Activated B cell treated with CpG ODN at 0.5 μM for 24 hours (primary cell): ENCODE measurements at regions not wholly inside any gene's neighbourhood (a gene's known extent, or its start where the extent isn't known, plus 50 kb on each side); places are given as distances from the start of the nearest gene placed in this dataset.

ENCODE experiments used
- ATAC-seq: fragments of 200-7000 bp; cut with Tn5 transposase; one replicate; pipeline ENCODE4 v1.10.0; 2021; ENCODE audit warnings: low read depth, mild to moderate bottlenecking, moderate library complexity
- CTCF ChIA-PET: fragments of 350-600 bp; sonication (Branson Sonifier 250); formaldehyde crosslinking; loops from one replicate; lab custom pipeline; 2021; ENCODE audit warnings: antibody characterized with exemption; lab: Charles Lee
- POLR2A ChIA-PET: fragments of 350-600 bp; sonication (Branson Sonifier 250); formaldehyde crosslinking; loops from one replicate; lab custom pipeline; 2021; ENCODE audit warnings: antibody characterized with exemption; lab: Charles Lee
- DNase-seq: peaks from one replicate; pipeline ENCODE4 v3.0.0; 2022
- H3K27ac Mint-ChIP-seq: one replicate; pipeline ENCODE4 v1.8.0; 2020; ENCODE audit warnings: mixed read lengths
- H3K27me3 Mint-ChIP-seq: one replicate; pipeline ENCODE4 v1.8.0; 2021; ENCODE audit warnings: mixed read lengths
- H3K36me3 Mint-ChIP-seq: one replicate; pipeline ENCODE4 v1.8.0; 2021; ENCODE audit warnings: low read depth, mixed read lengths
- H3K4me1 Mint-ChIP-seq: one replicate; pipeline ENCODE4 v1.8.0; 2021; ENCODE audit warnings: mixed read lengths
- H3K4me3 Mint-ChIP-seq: one replicate; pipeline ENCODE4 v1.8.0; 2020; ENCODE audit warnings: mild to moderate bottlenecking, mixed read lengths
- H3K9me3 Mint-ChIP-seq: one replicate; pipeline ENCODE4 v1.8.0; 2020; ENCODE audit warnings: mixed read lengths
- intact Hi-C: fragments of 100-400 bp; cut with micrococcal nuclease; formaldehyde crosslinking; loops from one replicate; pipeline ENCODE4 v1.15.1; 2024
- TF ChIP-seq, protein P1 (sequence below): fragments of 200-600 bp; IDR thresholded peaks from one replicate; pipeline ENCODE4 v1.8.0; 2022; ENCODE audit warnings: antibody characterized with exemption, mild to moderate bottlenecking

DNA sequence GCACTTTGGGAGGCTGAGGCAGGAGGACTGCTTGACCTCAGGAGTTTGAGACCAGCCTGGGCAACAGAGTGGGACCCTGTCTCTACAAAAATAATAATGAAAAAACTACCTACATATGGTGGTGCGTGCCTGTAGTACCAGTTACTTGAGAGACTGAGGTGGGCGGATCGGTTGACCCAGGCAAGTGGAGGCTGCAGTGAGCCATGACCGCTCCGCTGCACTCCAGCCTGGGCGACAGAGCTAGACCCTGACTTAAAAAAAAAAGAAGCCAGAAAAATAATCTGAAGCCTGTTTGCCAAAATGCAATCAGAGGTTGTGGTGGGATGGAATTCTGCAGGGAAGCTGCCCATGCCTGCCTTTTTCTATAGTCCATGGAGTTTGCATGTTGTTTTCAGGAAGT, 50.4 kb upstream of the GGTA1 start:
- DNase-seq (no peak), ATAC-seq (no peak)
- Mint-ChIP-seq H3K9me3 (no peaks in the 10 kb centered on the region), H3K4me1 (no peaks in the 10 kb centered on the region), H3K36me3 (no peaks in the 10 kb centered on the region), H3K27me3 (peaks cover 23% of the 10 kb centered on the region), H3K4me3 (no peak overlapping the region), H3K27ac (no peak overlapping the region)
- POLR2A ChIA-PET: interaction anchor here (0.6 kb wide), 1 partner anchor 548 kb away, joined by 3 read pairs; no protein-coding TSS in a partner anchor
- CTCF ChIA-PET: interaction anchor here (0.5 to 1.6 kb wide), 8 partner anchors 10 to 820 kb away, joined by 3 to 10 read pairs (median 4); no protein-coding TSS in a partner anchor
- TF ChIP-seq, protein P1, sequence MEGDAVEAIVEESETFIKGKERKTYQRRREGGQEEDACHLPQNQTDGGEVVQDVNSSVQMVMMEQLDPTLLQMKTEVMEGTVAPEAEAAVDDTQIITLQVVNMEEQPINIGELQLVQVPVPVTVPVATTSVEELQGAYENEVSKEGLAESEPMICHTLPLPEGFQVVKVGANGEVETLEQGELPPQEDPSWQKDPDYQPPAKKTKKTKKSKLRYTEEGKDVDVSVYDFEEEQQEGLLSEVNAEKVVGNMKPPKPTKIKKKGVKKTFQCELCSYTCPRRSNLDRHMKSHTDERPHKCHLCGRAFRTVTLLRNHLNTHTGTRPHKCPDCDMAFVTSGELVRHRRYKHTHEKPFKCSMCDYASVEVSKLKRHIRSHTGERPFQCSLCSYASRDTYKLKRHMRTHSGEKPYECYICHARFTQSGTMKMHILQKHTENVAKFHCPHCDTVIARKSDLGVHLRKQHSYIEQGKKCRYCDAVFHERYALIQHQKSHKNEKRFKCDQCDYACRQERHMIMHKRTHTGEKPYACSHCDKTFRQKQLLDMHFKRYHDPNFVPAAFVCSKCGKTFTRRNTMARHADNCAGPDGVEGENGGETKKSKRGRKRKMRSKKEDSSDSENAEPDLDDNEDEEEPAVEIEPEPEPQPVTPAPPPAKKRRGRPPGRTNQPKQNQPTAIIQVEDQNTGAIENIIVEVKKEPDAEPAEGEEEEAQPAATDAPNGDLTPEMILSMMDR: no peak
- intact Hi-C loops: loop anchor here (1.0 to 2.0 kb wide), 2 partner anchors 442 to 801 kb away; no protein-coding TSS in a partner anchor

DNA sequence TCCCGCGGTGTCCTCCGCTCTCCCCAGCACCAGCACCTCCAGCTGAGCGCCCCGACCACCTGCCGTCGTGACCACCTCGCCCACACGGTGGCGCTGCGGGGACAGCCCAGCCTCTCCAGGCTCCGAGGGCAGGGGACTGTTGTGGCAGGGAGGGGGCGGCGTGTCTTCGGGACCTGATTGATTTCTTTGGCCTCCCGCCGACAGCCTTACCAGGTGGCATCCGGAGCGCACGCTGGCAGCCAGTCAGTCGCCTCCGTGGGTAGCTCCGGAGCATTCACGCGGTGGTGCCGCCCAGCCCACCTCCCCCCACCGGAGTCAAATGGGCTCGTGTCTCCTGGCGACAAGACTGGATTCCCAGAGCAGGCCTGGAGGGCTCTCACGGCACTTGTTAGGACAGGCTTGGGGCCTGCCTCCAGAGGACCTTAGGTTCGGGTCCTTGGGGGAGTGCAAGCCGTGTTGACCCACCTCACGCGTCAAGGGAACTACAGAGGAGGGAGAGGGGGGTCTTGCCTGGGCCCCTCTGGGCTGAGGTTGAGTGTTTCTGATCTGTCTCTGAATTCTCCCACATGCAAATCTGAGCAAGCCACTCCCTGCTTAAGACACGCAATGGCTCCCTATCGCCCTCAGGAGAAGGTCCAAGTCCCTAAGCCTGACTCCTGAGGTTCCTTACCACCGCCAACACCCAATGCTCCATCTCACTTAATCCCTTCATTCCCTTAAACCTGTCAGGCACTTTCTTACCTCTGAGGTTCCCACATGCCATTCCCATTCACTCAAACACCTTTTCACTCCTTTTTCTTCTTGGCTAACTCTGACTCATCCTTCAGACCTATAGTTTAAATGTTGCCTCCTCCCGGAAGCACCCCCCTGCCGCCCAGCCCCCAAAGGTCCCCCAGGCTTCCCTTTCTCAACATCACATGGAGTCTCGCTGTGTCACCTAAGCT, 51.2 kb upstream of the GGTA1 start:
- Mint-ChIP-seq H3K36me3 (no peaks in the 10 kb centered on the region), H3K27ac (no peak overlapping the region), H3K4me3 (peak overlapping the region; percentile 9), H3K4me1 (no peaks in the 10 kb centered on the region), H3K27me3 (peaks cover 20% of the 10 kb centered on the region), H3K9me3 (no peaks in the 10 kb centered on the region)
- intact Hi-C loops: loop anchor here (1.0 to 2.0 kb wide), 2 partner anchors 441 to 800 kb away; no protein-coding TSS in a partner anchor
- POLR2A ChIA-PET: no interaction called here
- peak; percentile 76 for DNase-seq
- TF ChIP-seq, protein P1: no peak
- CTCF ChIA-PET: interaction anchor here (0.5 to 1.6 kb wide), 8 partner anchors 11 to 819 kb away, joined by 3 to 10 read pairs (median 4); no protein-coding TSS in a partner anchor
- ATAC-seq: peak; percentile 81

DNA sequence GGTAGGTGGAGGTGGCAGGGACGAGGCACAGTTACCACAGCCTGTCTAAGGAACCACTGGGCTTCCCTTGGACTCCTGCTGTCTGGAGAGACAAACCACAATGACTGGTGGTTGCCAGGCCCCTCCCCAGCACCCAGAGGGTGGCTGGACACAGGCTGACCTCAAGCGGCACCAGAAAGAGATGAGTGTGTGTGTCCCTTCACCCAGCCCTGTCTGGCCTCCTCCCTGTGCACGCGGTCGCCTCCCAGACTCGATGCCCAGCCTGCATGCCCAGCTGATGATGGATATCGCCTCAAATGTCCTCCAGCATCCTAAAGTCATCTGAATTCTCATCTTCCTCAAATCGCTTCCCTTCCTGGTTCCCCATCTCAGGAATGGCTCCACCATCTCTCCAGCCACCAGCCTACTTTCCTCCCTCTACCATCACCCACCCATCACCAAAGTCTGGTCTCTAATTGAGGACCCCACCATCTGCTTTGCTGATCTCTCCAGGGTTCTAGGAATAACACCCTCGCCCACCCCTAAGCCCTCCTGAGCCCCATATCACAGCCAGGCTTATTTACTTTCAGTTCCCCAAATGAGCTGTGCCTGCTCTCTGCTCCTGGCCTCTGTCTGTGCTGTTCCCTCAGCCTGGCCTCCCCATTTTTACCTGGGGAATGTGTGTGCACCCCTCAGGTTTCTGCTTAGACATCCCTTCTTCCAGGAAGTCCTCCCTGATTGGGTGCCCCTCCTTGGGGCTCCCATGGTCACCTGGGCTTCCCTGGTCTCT, 52.5 kb upstream of the GGTA1 start:
- CTCF ChIA-PET: no interaction called here
- peak; percentile 42 for ATAC-seq
- Mint-ChIP-seq H3K4me3 (no peak overlapping the region), H3K36me3 (no peaks in the 10 kb centered on the region), H3K27me3 (peaks cover 18% of the 10 kb centered on the region), H3K27ac (no peak overlapping the region), H3K4me1 (no peaks in the 10 kb centered on the region), H3K9me3 (no peaks in the 10 kb centered on the region)
- DNase-seq: no peak
- intact Hi-C loops: loop anchor here (2.0 kb wide), 1 partner anchor 799 kb away; no protein-coding TSS in a partner anchor
- POLR2A ChIA-PET: no interaction called here
- TF ChIP-seq, protein P1: no peak

DNA sequence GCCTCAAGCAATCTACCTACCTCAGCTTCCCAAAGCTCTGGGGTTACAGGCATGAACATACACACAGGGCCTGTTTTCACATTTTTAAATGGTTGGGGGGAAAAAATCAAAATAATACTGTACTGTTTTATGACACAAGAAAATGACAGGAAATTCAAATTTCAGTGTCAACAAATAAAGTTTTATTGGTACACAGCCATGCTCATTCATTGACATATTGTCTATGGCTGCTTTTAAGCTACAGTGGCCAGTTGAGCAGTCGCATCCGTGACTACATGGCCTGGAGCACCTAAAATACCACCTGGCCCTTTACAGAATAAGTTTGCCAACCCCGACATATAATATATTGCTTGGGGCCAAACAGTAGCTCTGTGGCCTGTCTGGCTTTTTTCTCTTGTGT, 56.4 kb upstream of the GGTA1 start:
- Mint-ChIP-seq H3K27ac (no peak overlapping the region), H3K4me1 (peaks cover 23% of the 10 kb centered on the region), H3K4me3 (no peak overlapping the region), H3K27me3 (peaks cover 4% of the 10 kb centered on the region), H3K36me3 (no peaks in the 10 kb centered on the region), H3K9me3 (no peaks in the 10 kb centered on the region)
- POLR2A ChIA-PET: no interaction called here
- CTCF ChIA-PET: interaction anchor here (1.1 to 1.4 kb wide), 2 partner anchors 10 to 18 kb away, joined by 3 read pairs; no protein-coding TSS in a partner anchor
- intact Hi-C loops: no loop called here
- TF ChIP-seq, protein P1: no peak
- DNase-seq: no peak
- no peak for ATAC-seq
